ENCODE measurements at regions not wholly inside any gene's neighbourhood (a gene's known extent, or its start where the extent isn't known, plus 50 kb on each side); places are given as distances from the start of the nearest gene placed in this dataset.

GRCh38 chr4:53956454-53956853 lies 108.0 kb downstream of the CHIC2 start:
- no peak overlapping the region for H3K27ac ChIP-seq (ENCODE audit: low read depth)
- H3K4me3 ChIP-seq = no peak overlapping the region
- ATAC-seq = no peak
- H3K27me3 ChIP-seq (ENCODE audit: insufficient read depth) = no peaks in the 10 kb centered on the region
- Mint-ChIP-seq H3K4me3 (no peak overlapping the region), H3K36me3 (ENCODE audit: low read depth) (no peaks in the 10 kb centered on the region), H3K9me3 (no peaks in the 10 kb centered on the region), H3K4me1 (peaks cover 15% of the 10 kb centered on the region), H3K27ac (no peak overlapping the region), H3K27me3 (ENCODE audit: insufficient read depth, low read depth, poor library complexity) (peaks cover under 1% of the 10 kb centered on the region)
- TF ChIP-seq NANOG (IDR thresholded peaks at IDR 0.05; ENCODE audit: borderline replicate concordance) = no peak
- no peak for TF ChIP-seq EZH2phosphoT487 (IDR thresholded peaks at IDR 0.05; ENCODE audit: unreplicated experiment)
- TF ChIP-seq ZNF331 (CRISPR knock-in tag; IDR thresholded peaks at IDR 0.05; ENCODE audit: low read depth) = no peak
- TF ChIP-seq ETS1 (IDR thresholded peaks at IDR 0.05) = no peak
- no peak for TF ChIP-seq EZH2 (IDR thresholded peaks at IDR 0.05; ENCODE audit: low read depth, unreplicated experiment)
- no peak for TF ChIP-seq REST (IDR thresholded peaks at IDR 0.05; ENCODE audit: unreplicated experiment)
- TF ChIP-seq ZNF114 (CRISPR knock-in tag; IDR thresholded peaks at IDR 0.05) = no peak
- no peak for TF ChIP-seq ZNF462 (CRISPR knock-in tag; IDR thresholded peaks at IDR 0.05)
- no peak for TF ChIP-seq CREB1 (CRISPR knock-in tag; IDR thresholded peaks at IDR 0.05; ENCODE audit: low read depth)
- no peak for TF ChIP-seq STAT1 (IDR thresholded peaks at IDR 0.05; ENCODE audit: unreplicated experiment)
- TF ChIP-seq CTCF (conservative IDR thresholded peaks at IDR 0.05; ENCODE audit: low read depth in 2 of 2) = no peak
- TF ChIP-seq POLR2AphosphoS5 (IDR thresholded peaks at IDR 0.05; ENCODE audit: low read depth) = no peak
- no peak for TF ChIP-seq JUNB (IDR thresholded peaks at IDR 0.05; ENCODE audit: unreplicated experiment)
- H3K4me1 ChIP-seq (ENCODE audit: insufficient read depth) = peaks cover 14% of the 10 kb centered on the region
- H2AFZ ChIP-seq = no peak overlapping the region
- no peaks in the 10 kb centered on the region for H3K9me2 ChIP-seq (ENCODE audit: insufficient read depth)
- H3K36me3 ChIP-seq (ENCODE audit: insufficient read depth) = no peaks in the 10 kb centered on the region
- no peak for DNase-seq (ENCODE audit: low spot score)
- H3F3A ChIP-seq (replicated peaks; ENCODE audit: low read depth) = no peaks in the 10 kb centered on the region
- no peaks in the 10 kb centered on the region for H3K79me2 ChIP-seq (replicated peaks; ENCODE audit: insufficient read depth)
- no peak overlapping the region for H3K4me2 ChIP-seq
- no peaks in the 10 kb centered on the region for H4K20me1 ChIP-seq (replicated peaks; ENCODE audit: insufficient read depth)

All from GM23338 (cell line).